Keratinocyte (primary cell): ENCODE measurements at regions not wholly inside any gene's neighbourhood (a gene's known extent, or its start where the extent isn't known, plus 50 kb on each side); places are given as distances from the start of the nearest gene placed in this dataset.

Source experiments
- CTCF ChIP-seq, 3 experiments: IDR thresholded peaks in 1 of 3; conservative IDR thresholded peaks in 1 of 3; optimal IDR thresholded peaks in 1 of 3; 2 replicates in 2 of 3; 3 replicates in 1 of 3; pipeline versions ENCODE3 to v1.5.1; 2011; ENCODE audit warnings: low read length in 3 of 3, mild to moderate bottlenecking in 3 of 3, moderate library complexity in 2 of 3, control low read depth in 1 of 3, inconsistent platforms in 1 of 3; ENCODE audit not compliant: insufficient read depth in 2 of 3; ENCODE audit errors: extremely low read depth in 1 of 3
- EZH2 ChIP-seq: IDR thresholded peaks from one replicate; pipeline ENCODE4 v1.6.1; 2012; ENCODE audit warnings: inconsistent platforms, mild to moderate bottlenecking, low read length, moderate library complexity

- TF ChIP-seq CTCF (optimal IDR thresholded peaks at IDR 0.05 in 1 of 3, IDR thresholded peaks at IDR 0.05 in 1 of 3, conservative IDR thresholded peaks at IDR 0.05 in 1 of 3; ENCODE audit: extremely low read depth in 1 of 3, insufficient read depth in 2 of 3, low read length in 3 of 3) (no peak), EZH2 (no peak)
These were observed 250.7 kb upstream of the AGA start for GRCh38 chr4:177692907-177693306.
